IMR-90 (cell line): ENCODE measurements at regions not wholly inside any gene's neighbourhood (a gene's known extent, or its start where the extent isn't known, plus 50 kb on each side); places are given as distances from the start of the nearest gene placed in this dataset.

Source experiments
- ATAC-seq: fragments of 200-7000 bp; cut with Tn5 transposase; 2 replicates; pipeline ENCODE4 v1.9.1; 2020; ENCODE audit warnings: low read depth, mild to moderate bottlenecking, moderate library complexity
- BruUV-seq: library from RNA; stranded (reverse); fragments of 400-500 nt; replicated peaks from 2 replicates; lab custom pipeline; 2021; lab: Mats Ljungman, UMichigan
- CTCF ChIA-PET: fragments of 300-600 bp; formaldehyde crosslinking; extraction: SDS; loops from one replicate; lab custom pipeline; 2021; ENCODE audit warnings: antibody characterized with exemption; lab: Yijun Ruan, JAX
- POLR2A ChIA-PET: fragments of 300-600 bp; sonication (Branson Sonifier 250); formaldehyde crosslinking; loops from one replicate; lab custom pipeline; 2022; ENCODE audit warnings: antibody characterized with exemption; ENCODE audit not compliant: unreplicated experiment; lab: Charles Lee
- DNase-seq: peaks from one replicate; pipeline ENCODE4 v3.0.0; 2013
- H2AFZ ChIP-seq: replicated peaks from 2 replicates; pipeline ENCODE3; 2013; ENCODE audit warnings: low read length, mild to moderate bottlenecking; ENCODE audit not compliant: poor library complexity
- H2AK5ac ChIP-seq: 2 replicates; pipeline ENCODE4 v1.6.1; 2013; ENCODE audit warnings: low read depth, low read length, inconsistent platforms
- H2AK9ac ChIP-seq: replicated peaks from 2 replicates; pipeline ENCODE3; 2013; ENCODE audit warnings: mild to moderate bottlenecking, low read depth, low read length, moderate library complexity; ENCODE audit not compliant: poor library complexity
- H2BK120ac ChIP-seq: 2 replicates; pipeline ENCODE4 v1.6.1; 2013; ENCODE audit warnings: low read depth, low read length, inconsistent platforms
- H2BK15ac ChIP-seq: 3 replicates; pipeline ENCODE4 v1.6.1; 2013; ENCODE audit warnings: low read depth, low read length, inconsistent platforms
- H2BK20ac ChIP-seq: 2 replicates; pipeline ENCODE4 v1.6.1; 2013; ENCODE audit warnings: low read depth, mild to moderate bottlenecking, inconsistent platforms, low read length, moderate library complexity
- H2BK5ac ChIP-seq: 2 replicates; pipeline ENCODE4 v1.6.1; 2013; ENCODE audit warnings: mild to moderate bottlenecking, low read depth, low read length, inconsistent platforms; ENCODE audit not compliant: poor library complexity, severe bottlenecking
- H3K14ac ChIP-seq: replicated peaks from 2 replicates; pipeline ENCODE4 v1.6.1; 2013; ENCODE audit warnings: low read depth, low read length, inconsistent platforms
- H3K18ac ChIP-seq: 2 replicates; pipeline ENCODE4 v1.6.1; 2013; ENCODE audit warnings: low read depth, low read length, control low read depth
- H3K23ac ChIP-seq: 2 replicates; pipeline ENCODE4 v1.6.1; 2013; ENCODE audit warnings: low read depth, low read length, inconsistent platforms
- H3K27ac ChIP-seq: 2 replicates; pipeline ENCODE4 v1.5.1; 2013; ENCODE audit warnings: mild to moderate bottlenecking, control low read depth, low read length; ENCODE audit not compliant: insufficient read depth
- H3K27me3 ChIP-seq: 2 replicates; pipeline ENCODE4 v1.6.1; 2013; ENCODE audit warnings: low read length; ENCODE audit not compliant: control insufficient read depth, insufficient read depth
- H3K36me3 ChIP-seq: 2 replicates; pipeline ENCODE4 v1.6.1; 2013; ENCODE audit warnings: low read length, mixed read lengths; ENCODE audit not compliant: control insufficient read depth, insufficient read depth
- H3K4ac ChIP-seq: 2 replicates; pipeline ENCODE4 v1.6.1; 2013; ENCODE audit warnings: low read depth, low read length, inconsistent platforms
- H3K4me1 ChIP-seq: 2 replicates; pipeline ENCODE4 v1.6.1; 2013; ENCODE audit warnings: low read length, mixed read lengths; ENCODE audit not compliant: control insufficient read depth, insufficient read depth
- H3K4me2 ChIP-seq: 2 replicates; pipeline ENCODE4 v1.6.1; 2013; ENCODE audit warnings: low read depth, mild to moderate bottlenecking, control low read depth, low read length, moderate library complexity
- H3K4me3 ChIP-seq: 2 replicates; pipeline ENCODE4 v1.5.1; 2013; ENCODE audit warnings: low read depth, mild to moderate bottlenecking, control low read depth, low read length, moderate library complexity; ENCODE audit not compliant: insufficient read depth
- H3K56ac ChIP-seq: 2 replicates; pipeline ENCODE4 v1.6.1; 2013; ENCODE audit warnings: low read length, inconsistent platforms; ENCODE audit not compliant: insufficient read depth; ENCODE audit errors: extremely low read depth
- H3K79me1 ChIP-seq, 2 experiments: 2 replicates each; pipeline ENCODE4 v1.6.1; 2013; ENCODE audit warnings: low read length in 2 of 2, inconsistent platforms in 1 of 2, low read depth in 1 of 2
- H3K9ac ChIP-seq: 2 replicates; pipeline ENCODE4 v1.6.1; 2013; ENCODE audit warnings: low read depth, low read length, control low read depth
- H3K9me1 ChIP-seq: 2 replicates; pipeline ENCODE4 v1.6.1; 2013; ENCODE audit warnings: low read length, inconsistent platforms; ENCODE audit not compliant: insufficient read depth
- H3K9me3 ChIP-seq: 2 replicates; pipeline ENCODE4 v1.6.1; 2013; ENCODE audit warnings: low read length; ENCODE audit not compliant: control insufficient read depth, insufficient read depth
- H4K20me1 ChIP-seq: 2 replicates; pipeline ENCODE4 v1.6.1; 2013; ENCODE audit warnings: low read length, inconsistent platforms; ENCODE audit not compliant: insufficient read depth
- H4K5ac ChIP-seq: 2 replicates; pipeline ENCODE4 v1.6.1; 2013; ENCODE audit warnings: mild to moderate bottlenecking, low read depth, low read length, control low read depth
- H4K8ac ChIP-seq, 2 experiments: 2 replicates each; pipeline ENCODE4 v1.6.1; 2013; ENCODE audit warnings: low read depth in 2 of 2, low read length in 2 of 2, control low read depth in 1 of 2, inconsistent platforms in 1 of 2
- H4K91ac ChIP-seq: 2 replicates; pipeline ENCODE4 v1.6.1; 2013; ENCODE audit warnings: low read depth, low read length, inconsistent platforms; ENCODE audit not compliant: insufficient read depth
- MAFK ChIP-seq: IDR thresholded peaks from 2 replicates; pipeline ENCODE4 v1.6.1; 2012; ENCODE audit warnings: low read depth, low read length, improper control_type of control experiment
- POLR2A ChIP-seq: IDR thresholded peaks from 2 replicates; pipeline ENCODE4 v1.6.1; 2012; ENCODE audit warnings: mild to moderate bottlenecking, low read depth, low read length
- WGBS, 2 experiments: methylation state at CpG; one replicate each; pipeline versions ENCODE4 v1.1.5 to v1.1.7; 2013; ENCODE audit warnings: missing lambda C conversion rate in 2 of 2; ENCODE audit not compliant: insufficient read length in 1 of 2; ENCODE audit errors: extremely low coverage in 2 of 2; 5-methylcytosine and 5-hydroxymethylcytosine counted together
- dilution Hi-C: fragments of 300-500 bp; cut with HindIII; formaldehyde crosslinking; loops from one replicate; pipeline ENCODE4 v1.14.3; 2018; ENCODE audit warnings: low sequenced_read_pairs; ENCODE audit not compliant: unreplicated experiment
- in situ Hi-C: fragments of 300-500 bp; cut with MboI; formaldehyde crosslinking; loops from 3 replicates; pipeline ENCODE4 v1.14.3; 2019; ENCODE audit warnings: low sequenced_read_pairs, inconsistent platforms, mixed read lengths
- intact Hi-C: fragments of 100-400 bp; cut with micrococcal nuclease; formaldehyde crosslinking; loops from 2 replicates; pipeline ENCODE4 v1.10.0; 2022

DNA sequence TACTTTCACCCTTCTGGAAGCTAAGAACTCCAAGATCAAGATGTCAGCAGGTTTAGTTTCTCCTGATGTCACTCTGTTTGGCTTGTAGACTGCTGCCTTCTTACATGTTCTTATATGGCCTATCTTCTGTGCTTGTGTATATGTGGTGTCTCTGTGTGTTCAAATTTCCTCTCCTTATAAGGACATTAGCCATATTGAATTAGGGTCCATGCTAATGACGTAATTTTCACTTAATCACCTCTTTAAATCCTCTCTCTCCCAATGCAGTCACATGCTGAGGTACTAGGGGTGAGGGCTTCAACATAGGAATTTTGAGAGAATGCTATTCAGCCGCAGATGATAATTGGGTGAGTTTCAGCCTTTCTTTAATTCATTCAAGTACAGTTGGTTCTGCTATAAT lies 458.3 kb upstream of the SYT4 start:
- POLR2A ChIA-PET: no interaction called here
- BruUV-seq: no TSS peak
- Histone ChIP-seq H3K36me3 (no peaks in the 10 kb centered on the region), H4K8ac (no peak overlapping the region), H3K9ac (no peak overlapping the region), H3K9me1 (no peaks in the 10 kb centered on the region), H3K23ac (no peak overlapping the region), H2BK20ac (no peak overlapping the region), H4K91ac (no peak overlapping the region), H3K27ac (no peak overlapping the region), H3K4ac (no peak overlapping the region), H3K4me2 (no peak overlapping the region), H2BK5ac (no peak overlapping the region), H3K18ac (no peak overlapping the region), H4K5ac (no peak overlapping the region), H2AFZ (no peak overlapping the region), H2AK5ac (no peak overlapping the region), H3K79me1 (no peaks in the 10 kb centered on the region), H2BK15ac (no peak overlapping the region), H3K56ac (no peak overlapping the region), H3K14ac (no peak overlapping the region), H3K27me3 (no peaks in the 10 kb centered on the region), H3K9me3 (no peaks in the 10 kb centered on the region), H2AK9ac (no peak overlapping the region), H3K4me3 (no peak overlapping the region), H2BK120ac (no peak overlapping the region), H3K4me1 (no peaks in the 10 kb centered on the region), H4K20me1 (no peaks in the 10 kb centered on the region)
- in situ Hi-C loops (no loop called here), dilution Hi-C loops (no loop called here), intact Hi-C loops (no loop called here)
- no peak for DNase-seq
- TF ChIP-seq MAFK (no peak), POLR2A (no peak)
- ATAC-seq: no peak
- CTCF ChIA-PET: no interaction called here
- no CpG with 5 or more reads among the region's 2 CpGs for WGBS, 2 experiments
